Upper lobe of left lung (tissue), 4 donors: ENCODE measurements at regions not wholly inside any gene's neighbourhood (a gene's known extent, or its start where the extent isn't known, plus 50 kb on each side); places are given as distances from the start of the nearest gene placed in this dataset.

Experiments
- CTCF ChIP-seq, 6 experiments: fragments of 450-650 bp in 4 of 6; fragments of 200-600 bp in 2 of 6; sonication (generic) in 2 of 6; IDR thresholded peaks; one replicate each; pipeline ENCODE4 v1.5.1; 2016 to 2019; ENCODE audit warnings: antibody characterized with exemption in 6 of 6
- EP300 ChIP-seq, 4 donors: sonication (generic); formaldehyde crosslinking; IDR thresholded peaks; one replicate each; pipeline ENCODE4 v1.5.1; 2017; ENCODE audit warnings: antibody characterized with exemption in 4 of 4, control low read depth in 2 of 4
- POLR2A ChIP-seq, 4 donors: fragments of 450-650 bp; IDR thresholded peaks; one replicate each; pipeline ENCODE4 v1.5.1; 2016 to 2017; ENCODE audit warnings: antibody characterized with exemption in 4 of 4, mild to moderate bottlenecking in 2 of 4
- POLR2AphosphoS5 ChIP-seq, 2 donors: sonication (generic); formaldehyde crosslinking; IDR thresholded peaks; one replicate each; pipeline ENCODE4 v1.5.1; 2017; ENCODE audit warnings: antibody characterized with exemption in 2 of 2

DNA sequence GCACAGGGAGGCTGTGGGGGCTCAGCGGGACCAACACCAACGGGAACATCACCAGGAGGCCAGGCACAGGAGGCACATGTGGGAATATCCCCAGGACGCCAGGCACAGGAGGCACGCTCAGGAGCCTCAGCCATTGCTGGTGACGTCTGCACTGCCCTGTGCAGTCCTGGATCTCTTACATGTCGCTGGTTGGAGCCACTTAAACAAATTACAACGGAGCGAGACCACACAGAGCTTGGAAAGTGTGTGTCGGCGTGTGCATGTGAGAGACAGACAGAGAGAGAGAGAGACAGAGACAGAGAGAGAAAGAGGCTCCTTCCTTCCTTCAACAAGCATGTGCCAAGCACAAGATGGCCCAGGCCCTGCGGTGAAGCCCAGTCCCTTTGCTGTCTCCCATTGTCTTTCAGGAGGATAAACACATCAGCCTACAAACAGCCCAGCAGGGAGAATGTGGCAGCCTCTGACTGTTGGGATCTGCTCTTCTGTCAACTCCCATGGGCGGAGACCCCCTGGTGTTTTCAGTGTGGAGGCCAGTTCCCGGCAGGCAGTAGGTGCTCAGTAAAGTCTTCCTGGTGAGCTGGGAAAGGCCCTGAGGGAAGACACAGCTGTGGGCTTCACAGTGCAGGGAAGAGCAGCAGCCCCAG lies 112.7 kb upstream of the THBS2 start:
- TF ChIP-seq CTCF (IDR thresholded peaks at IDR 0.05) (no peak), POLR2A (IDR thresholded peaks at IDR 0.05) (no peak), EP300 (IDR thresholded peaks at IDR 0.05) (no peak), POLR2AphosphoS5 (IDR thresholded peaks at IDR 0.05) (no peak)
